ENCODE measurements at regions not wholly inside any gene's neighbourhood (a gene's known extent, or its start where the extent isn't known, plus 50 kb on each side); places are given as distances from the start of the nearest gene placed in this dataset.
A peak's percentile ranks its signal among the peaks of the same experiment; 100 is the strongest.

- Mint-ChIP-seq H3K4me1 (peaks cover 8% of the 10 kb centered on the region), H3K4me3 (no peak overlapping the region), H3K27me3 (ENCODE audit: low read depth) (no peaks in the 10 kb centered on the region), H3K9me3 (peaks cover 2% of the 10 kb centered on the region), H3K27ac (ENCODE audit: unreplicated experiment) (no peak overlapping the region), H3K36me3 (ENCODE audit: low read depth) (peaks cover 5% of the 10 kb centered on the region)
- TF ChIP-seq, protein P1, sequence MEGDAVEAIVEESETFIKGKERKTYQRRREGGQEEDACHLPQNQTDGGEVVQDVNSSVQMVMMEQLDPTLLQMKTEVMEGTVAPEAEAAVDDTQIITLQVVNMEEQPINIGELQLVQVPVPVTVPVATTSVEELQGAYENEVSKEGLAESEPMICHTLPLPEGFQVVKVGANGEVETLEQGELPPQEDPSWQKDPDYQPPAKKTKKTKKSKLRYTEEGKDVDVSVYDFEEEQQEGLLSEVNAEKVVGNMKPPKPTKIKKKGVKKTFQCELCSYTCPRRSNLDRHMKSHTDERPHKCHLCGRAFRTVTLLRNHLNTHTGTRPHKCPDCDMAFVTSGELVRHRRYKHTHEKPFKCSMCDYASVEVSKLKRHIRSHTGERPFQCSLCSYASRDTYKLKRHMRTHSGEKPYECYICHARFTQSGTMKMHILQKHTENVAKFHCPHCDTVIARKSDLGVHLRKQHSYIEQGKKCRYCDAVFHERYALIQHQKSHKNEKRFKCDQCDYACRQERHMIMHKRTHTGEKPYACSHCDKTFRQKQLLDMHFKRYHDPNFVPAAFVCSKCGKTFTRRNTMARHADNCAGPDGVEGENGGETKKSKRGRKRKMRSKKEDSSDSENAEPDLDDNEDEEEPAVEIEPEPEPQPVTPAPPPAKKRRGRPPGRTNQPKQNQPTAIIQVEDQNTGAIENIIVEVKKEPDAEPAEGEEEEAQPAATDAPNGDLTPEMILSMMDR (conservative IDR thresholded peaks at IDR 0.05): no peak
- DNase-seq (ENCODE audit: low read depth, low spot score): no peak
These were observed 391.5 kb downstream of the TXNL1 start for GRCh38 chr18:56246916-56247315.

DNA sequence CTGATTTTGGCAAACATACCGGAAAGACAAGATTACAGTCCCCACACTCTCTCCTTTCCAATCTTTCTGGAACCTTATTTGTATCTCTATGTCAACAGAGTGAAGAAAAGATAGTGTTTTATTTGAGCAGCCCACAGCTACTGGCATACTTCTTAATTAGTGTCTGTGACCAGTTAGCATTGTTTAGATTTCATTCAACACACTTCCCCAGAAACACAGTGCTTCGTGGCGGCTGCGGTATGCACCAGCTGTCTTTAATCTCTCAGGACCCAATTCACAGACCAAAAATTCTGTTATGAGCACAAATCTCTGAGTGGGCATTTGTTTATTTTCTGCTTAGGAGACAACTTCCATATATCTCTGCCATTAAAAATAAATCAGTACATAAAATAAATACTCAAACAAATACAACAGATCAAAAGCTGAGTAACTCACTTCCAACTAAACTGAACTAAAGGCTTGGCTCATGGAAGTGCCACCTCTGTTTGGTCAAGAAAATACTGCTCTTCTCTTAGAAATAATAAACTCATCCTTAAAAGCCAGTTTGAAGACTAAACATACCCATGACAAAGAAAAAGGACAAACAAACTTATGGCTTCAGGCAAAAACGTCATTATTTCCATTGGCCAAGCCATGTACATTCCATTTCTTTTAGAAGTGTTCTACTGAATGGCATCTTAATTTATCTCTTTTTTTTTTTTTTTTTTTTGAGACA lies 392.4 kb downstream of the TXNL1 start:
- peaks cover 8% of the 10 kb centered on the region for H3K4me1 Mint-ChIP-seq
- no peaks in the 10 kb centered on the region for H3K27me3 Mint-ChIP-seq (ENCODE audit: low read depth)
- H3K4me3 Mint-ChIP-seq: no peak overlapping the region
- no peak for DNase-seq (ENCODE audit: low read depth, low spot score)
- TF ChIP-seq, protein P1 (conservative IDR thresholded peaks at IDR 0.05): no peak
- H3K36me3 Mint-ChIP-seq (ENCODE audit: low read depth): peaks cover 5% of the 10 kb centered on the region
- H3K27ac Mint-ChIP-seq (ENCODE audit: unreplicated experiment): no peak overlapping the region
- peaks cover 2% of the 10 kb centered on the region for H3K9me3 Mint-ChIP-seq

- Mint-ChIP-seq H3K9me3 (peaks cover 4% of the 10 kb centered on the region), H3K36me3 (ENCODE audit: low read depth) (peaks cover 5% of the 10 kb centered on the region), H3K4me3 (no peak overlapping the region), H3K27me3 (ENCODE audit: low read depth) (no peaks in the 10 kb centered on the region), H3K4me1 (peaks cover 21% of the 10 kb centered on the region), H3K27ac (ENCODE audit: unreplicated experiment) (no peak overlapping the region)
- TF ChIP-seq, protein P1 (conservative IDR thresholded peaks at IDR 0.05): no peak
- DNase-seq (ENCODE audit: low read depth, low spot score): no peak
These were observed 398.0 kb downstream of the TXNL1 start for GRCh38 chr18:56240405-56240804.

DNA sequence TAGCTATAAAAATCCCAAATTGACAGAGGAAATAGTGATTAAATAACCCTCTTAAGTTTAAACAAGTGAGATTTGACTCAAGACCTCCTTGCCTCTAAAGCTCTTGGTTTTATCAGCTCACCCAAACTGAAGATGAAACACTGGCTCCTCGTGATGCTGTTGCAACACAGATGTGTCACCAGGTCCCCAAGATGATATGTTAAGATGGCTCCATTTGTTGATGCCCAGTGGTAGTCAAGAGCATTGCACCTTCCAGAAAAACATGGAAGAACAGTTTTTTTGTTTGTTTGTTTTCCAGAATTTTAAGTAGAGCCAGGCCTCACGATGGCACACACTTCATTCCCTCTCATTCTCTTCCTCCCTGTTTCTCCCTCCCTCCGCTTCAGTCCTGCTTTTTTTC lies 399.8 kb downstream of the TXNL1 start:
- no peak overlapping the region for H3K4me3 Mint-ChIP-seq
- H3K9me3 Mint-ChIP-seq: peaks cover 4% of the 10 kb centered on the region
- TF ChIP-seq, protein P1 (conservative IDR thresholded peaks at IDR 0.05): peak; percentile 46
- H3K36me3 Mint-ChIP-seq (ENCODE audit: low read depth): no peaks in the 10 kb centered on the region
- DNase-seq (ENCODE audit: low read depth, low spot score): no peak
- H3K27ac Mint-ChIP-seq (ENCODE audit: unreplicated experiment): no peak overlapping the region
- H3K27me3 Mint-ChIP-seq (ENCODE audit: low read depth): no peaks in the 10 kb centered on the region
- H3K4me1 Mint-ChIP-seq: peaks cover 37% of the 10 kb centered on the region

- DNase-seq (ENCODE audit: low read depth, low spot score): peak; percentile 22
- TF ChIP-seq, protein P1 (conservative IDR thresholded peaks at IDR 0.05): no peak
- H3K27me3 Mint-ChIP-seq (ENCODE audit: low read depth): no peaks in the 10 kb centered on the region
- peaks cover 37% of the 10 kb centered on the region for H3K4me1 Mint-ChIP-seq
- H3K36me3 Mint-ChIP-seq (ENCODE audit: low read depth): peaks cover 14% of the 10 kb centered on the region
- H3K4me3 Mint-ChIP-seq: peak overlapping the region; percentile 33
- H3K27ac Mint-ChIP-seq (ENCODE audit: unreplicated experiment): peak overlapping the region; percentile 82
- peaks cover 10% of the 10 kb centered on the region for H3K9me3 Mint-ChIP-seq
These were observed 402.8 kb downstream of the TXNL1 start for GRCh38 chr18:56235481-56236013.
